ENCODE measurements at regions not wholly inside any gene's neighbourhood (a gene's known extent, or its start where the extent isn't known, plus 50 kb on each side); places are given as distances from the start of the nearest gene placed in this dataset.
A peak's percentile ranks its signal among the peaks of the same experiment; 100 is the strongest.

- Mint-ChIP-seq H3K27ac (peak overlapping the region in 1 of 10 donors; percentile 46), H3K4me3 (no peak overlapping the region), H3K27me3 (no peaks in the 10 kb centered on the region), H3K36me3 (no peaks in the 10 kb centered on the region), H3K9me3 (no peaks in the 10 kb centered on the region), H3K4me1 (peaks cover 0 to 17% (median 1%) of the 10 kb centered on the region in 4 donors)
- POLR2A ChIA-PET = interaction anchor here (0.6 kb wide), 1 partner anchor 15 kb away, joined by 3 read pairs; no protein-coding TSS in a partner anchor
- DNase-seq (no peak), ATAC-seq (no peak)
Observed at GRCh38 chr6:14917109-14917910, 328.6 kb upstream of the JARID2 start.

- H3K27me3 Mint-ChIP-seq = no peaks in the 10 kb centered on the region
- peak overlapping the region in 2 of 10 donors; percentile 15 to 51 for H3K27ac Mint-ChIP-seq
- POLR2A ChIA-PET = interaction anchor here (0.7 kb wide), 1 partner anchor 412 kb away, joined by 4 read pairs; no protein-coding TSS in a partner anchor
- no peak overlapping the region for H3K4me3 Mint-ChIP-seq
- DNase-seq (no peak), ATAC-seq (no peak)
- no peaks in the 10 kb centered on the region for H3K9me3 Mint-ChIP-seq
- H3K36me3 Mint-ChIP-seq = no peaks in the 10 kb centered on the region
- peaks cover 0 to 23% (median 0%) of the 10 kb centered on the region in 4 donors for H3K4me1 Mint-ChIP-seq
Observed at GRCh38 chr6:14918200-14918907, 327.5 kb upstream of the JARID2 start.

GRCh38 chr6:14919038-14919670 is 326.7 kb upstream of the JARID2 start:
- no peaks in the 10 kb centered on the region for H3K36me3 Mint-ChIP-seq
- POLR2A ChIA-PET = no interaction called here
- no peak for ATAC-seq
- H3K27ac Mint-ChIP-seq = peak overlapping the region in 1 of 10 donors; percentile 15
- peaks cover 0 to 23% (median 0%) of the 10 kb centered on the region in 4 donors for H3K4me1 Mint-ChIP-seq
- H3K9me3 Mint-ChIP-seq = no peaks in the 10 kb centered on the region
- H3K4me3 Mint-ChIP-seq = no peak overlapping the region
- DNase-seq = no peak
- no peaks in the 10 kb centered on the region for H3K27me3 Mint-ChIP-seq

- Mint-ChIP-seq H3K4me3 (no peak overlapping the region), H3K27ac (no peak overlapping the region), H3K27me3 (no peaks in the 10 kb centered on the region), H3K9me3 (no peaks in the 10 kb centered on the region), H3K36me3 (no peaks in the 10 kb centered on the region), H3K4me1 (peaks cover 0 to 23% (median 0%) of the 10 kb centered on the region in 4 donors)
- ATAC-seq (no peak), DNase-seq (no peak)
- POLR2A ChIA-PET = no interaction called here
Observed at GRCh38 chr6:14920276-14920675, 325.6 kb upstream of the JARID2 start.

GRCh38 chr6:14921170-14921569 is 324.7 kb upstream of the JARID2 start:
- POLR2A ChIA-PET = no interaction called here
- peaks cover 0 to 23% (median 0%) of the 10 kb centered on the region in 4 donors for H3K4me1 Mint-ChIP-seq
- ATAC-seq (no peak), DNase-seq (no peak)
- no peak overlapping the region for H3K27ac Mint-ChIP-seq
- no peaks in the 10 kb centered on the region for H3K36me3 Mint-ChIP-seq
- no peaks in the 10 kb centered on the region for H3K9me3 Mint-ChIP-seq
- no peak overlapping the region for H3K4me3 Mint-ChIP-seq
- H3K27me3 Mint-ChIP-seq = no peaks in the 10 kb centered on the region

GRCh38 chr6:14921878-14922671 is 323.8 kb upstream of the JARID2 start:
- peaks cover 0 to 23% (median 0%) of the 10 kb centered on the region in 4 donors for H3K4me1 Mint-ChIP-seq
- H3K27me3 Mint-ChIP-seq = no peaks in the 10 kb centered on the region
- no peak for ATAC-seq
- peak overlapping the region in 1 of 10 donors; percentile 21 for H3K27ac Mint-ChIP-seq
- POLR2A ChIA-PET = interaction anchor here (1.0 kb wide), 1 partner anchor 14 kb away, joined by 4 read pairs; no protein-coding TSS in a partner anchor
- no peak overlapping the region for H3K4me3 Mint-ChIP-seq
- H3K36me3 Mint-ChIP-seq = no peaks in the 10 kb centered on the region
- no peaks in the 10 kb centered on the region for H3K9me3 Mint-ChIP-seq
- DNase-seq = no peak

- POLR2A ChIA-PET = interaction anchor here (1.0 kb wide), 1 partner anchor 14 kb away, joined by 4 read pairs; no protein-coding TSS in a partner anchor
- no peak for ATAC-seq
Observed at GRCh38 chr6:14922706-14923460, 323.0 kb upstream of the JARID2 start.

GRCh38 chr6:14924126-14925024 is 321.5 kb upstream of the JARID2 start:
- no peak overlapping the region for H3K4me3 Mint-ChIP-seq
- H3K27ac Mint-ChIP-seq = no peak overlapping the region
- no peaks in the 10 kb centered on the region for H3K9me3 Mint-ChIP-seq
- ATAC-seq (no peak), DNase-seq (no peak)
- POLR2A ChIA-PET = interaction anchor here (0.6 kb wide), 1 partner anchor 39 kb away, joined by 6 read pairs; no protein-coding TSS in a partner anchor
- H3K4me1 Mint-ChIP-seq = peaks cover 0 to 21% (median 0%) of the 10 kb centered on the region in 4 donors
- H3K36me3 Mint-ChIP-seq = no peaks in the 10 kb centered on the region
- H3K27me3 Mint-ChIP-seq = no peaks in the 10 kb centered on the region

More at GRCh38 chr6:14922706-14923460, 323.0 kb upstream of the JARID2 start:
- Mint-ChIP-seq H3K4me1 (peaks cover 0 to 23% (median 0%) of the 10 kb centered on the region in 4 donors), H3K27ac (no peak overlapping the region), H3K4me3 (no peak overlapping the region), H3K27me3 (no peaks in the 10 kb centered on the region), H3K36me3 (no peaks in the 10 kb centered on the region), H3K9me3 (no peaks in the 10 kb centered on the region)
- no peak for DNase-seq

- POLR2A ChIA-PET = interaction anchor here (0.6 kb wide), 1 partner anchor 40 kb away, joined by 6 read pairs; no protein-coding TSS in a partner anchor
- no peak for DNase-seq
Observed at GRCh38 chr6:14925025-14925698, 320.7 kb upstream of the JARID2 start.

GRCh38 chr6:14925699-14926026 is 320.2 kb upstream of the JARID2 start:
- ATAC-seq = no peak
- no peak for DNase-seq
- no peaks in the 10 kb centered on the region for H3K9me3 Mint-ChIP-seq
- H3K36me3 Mint-ChIP-seq = no peaks in the 10 kb centered on the region
- no peaks in the 10 kb centered on the region for H3K27me3 Mint-ChIP-seq
- H3K4me3 Mint-ChIP-seq = no peak overlapping the region
- POLR2A ChIA-PET = no interaction called here
- H3K4me1 Mint-ChIP-seq = peaks cover 0 to 21% (median 0%) of the 10 kb centered on the region in 4 donors
- no peak overlapping the region for H3K27ac Mint-ChIP-seq

More at GRCh38 chr6:14925025-14925698, 320.7 kb upstream of the JARID2 start:
- H3K36me3 Mint-ChIP-seq = no peaks in the 10 kb centered on the region
- no peak for ATAC-seq
- H3K4me1 Mint-ChIP-seq = peaks cover 0 to 21% (median 0%) of the 10 kb centered on the region in 4 donors
- H3K27ac Mint-ChIP-seq = no peak overlapping the region
- no peak overlapping the region for H3K4me3 Mint-ChIP-seq
- no peaks in the 10 kb centered on the region for H3K27me3 Mint-ChIP-seq
- no peaks in the 10 kb centered on the region for H3K9me3 Mint-ChIP-seq

All from naive thymus-derived CD8-positive, alpha-beta T cell (primary cell).